SK-N-SH treated with all-trans-retinoic acid at 6 μM for 48 hours (cell line): ENCODE measurements at regions not wholly inside any gene's neighbourhood (a gene's known extent, or its start where the extent isn't known, plus 50 kb on each side); places are given as distances from the start of the nearest gene placed in this dataset.
A peak's percentile ranks its signal among the peaks of the same experiment; 100 is the strongest.
"Not testable (repeated sequence)": the region's sequence is repeated elsewhere in the genome, so short reads cannot be mapped to it uniquely, and the experiment has no call there.

Experiments used
- ATAC-seq: fragments of 200-7000 bp; cut with Tn5 transposase; 3 replicates; pipeline ENCODE4 v1.9.1; 2020; ENCODE audit warnings: mild to moderate bottlenecking, moderate library complexity
- ARNTL ChIP-seq: fragments of 450-650 bp; formaldehyde crosslinking; IDR thresholded peaks from 2 replicates; pipeline ENCODE4 v1.5.0; 2020; ENCODE audit warnings: low read depth, mild to moderate bottlenecking, moderate library complexity, borderline replicate concordance
- BACH2 ChIP-seq: fragments of 250-450 bp; sonication (Bioruptor Pico); IDR thresholded peaks from 2 replicates; pipeline ENCODE4 v1.9.0; 2021; ENCODE audit warnings: mild to moderate bottlenecking, borderline replicate concordance
- CREB5 ChIP-seq: fragments of 250-450 bp; sonication (Bioruptor Pico); IDR thresholded peaks from 2 replicates; pipeline ENCODE4 v1.5.1; 2020; ENCODE audit warnings: low read depth, mild to moderate bottlenecking, moderate library complexity
- CSDC2 ChIP-seq: fragments of 250-450 bp; sonication (Bioruptor Pico); IDR thresholded peaks from 2 replicates; pipeline ENCODE4 v1.5.0; 2020; ENCODE audit warnings: mild to moderate bottlenecking, moderate library complexity
- ESRRG ChIP-seq: fragments of 250-450 bp; sonication (Bioruptor Pico); IDR thresholded peaks from 2 replicates; pipeline ENCODE4 v1.6.1; 2021; ENCODE audit warnings: mild to moderate bottlenecking
- GLIS3 ChIP-seq: fragments of 250-450 bp; sonication (Bioruptor Pico); IDR thresholded peaks from 2 replicates; pipeline ENCODE4 v1.5.0; 2020; ENCODE audit warnings: mild to moderate bottlenecking, moderate library complexity
- OSR1 ChIP-seq: fragments of 250-450 bp; sonication (Bioruptor Pico); IDR thresholded peaks from 2 replicates; pipeline ENCODE4 v1.8.0; 2022; ENCODE audit warnings: moderate library complexity, mild to moderate bottlenecking, inconsistent platforms
- PATZ1 ChIP-seq: fragments of 250-450 bp; sonication (Bioruptor Pico); IDR thresholded peaks from 2 replicates; pipeline ENCODE4 v1.8.0; 2020; ENCODE audit warnings: mild to moderate bottlenecking, moderate library complexity, borderline replicate concordance
- POU6F1 ChIP-seq: fragments of 250-450 bp; sonication (Bioruptor Pico); IDR thresholded peaks from 2 replicates; pipeline ENCODE4 v1.8.0; 2021; ENCODE audit warnings: low read depth, mild to moderate bottlenecking, moderate library complexity, borderline replicate concordance
- PPARA ChIP-seq: fragments of 250-450 bp; sonication (Bioruptor Pico); IDR thresholded peaks from 2 replicates; pipeline ENCODE4 v1.5.0; 2020; ENCODE audit warnings: mild to moderate bottlenecking, borderline replicate concordance
- RARB ChIP-seq: fragments of 250-450 bp; sonication (Bioruptor Pico); IDR thresholded peaks from 2 replicates; pipeline ENCODE4 v1.8.0; 2021; ENCODE audit warnings: mild to moderate bottlenecking, moderate library complexity
- SNAI2 ChIP-seq: fragments of 250-450 bp; sonication (Bioruptor Pico); IDR thresholded peaks from 2 replicates; pipeline ENCODE4 v1.5.0; 2020; ENCODE audit warnings: mild to moderate bottlenecking, moderate library complexity
- TOX ChIP-seq: fragments of 250-450 bp; sonication (Bioruptor Pico); IDR thresholded peaks from 2 replicates; pipeline ENCODE4 v1.8.0; 2021; ENCODE audit warnings: mild to moderate bottlenecking, moderate library complexity, borderline replicate concordance
- TSHZ2 ChIP-seq: fragments of 250-450 bp; sonication (Bioruptor Pico); IDR thresholded peaks from 2 replicates; pipeline ENCODE4 v1.5.0; 2020; ENCODE audit warnings: mild to moderate bottlenecking, moderate library complexity
- ZC3H10 ChIP-seq: fragments of 250-450 bp; sonication (Bioruptor Pico); IDR thresholded peaks from 2 replicates; pipeline ENCODE4 v1.5.1; 2021; ENCODE audit warnings: mild to moderate bottlenecking, moderate library complexity
- ZFP3 ChIP-seq: fragments of 250-450 bp; sonication (Bioruptor Pico); IDR thresholded peaks from 2 replicates; pipeline ENCODE4 v1.5.0; 2020; ENCODE audit warnings: mild to moderate bottlenecking, moderate library complexity
- ZFP30 ChIP-seq: fragments of 450-650 bp; formaldehyde crosslinking; IDR thresholded peaks from 2 replicates; pipeline ENCODE4 v1.5.0; 2022; ENCODE audit warnings: mild to moderate bottlenecking, moderate library complexity
- ZNF565 ChIP-seq: fragments of 450-650 bp; formaldehyde crosslinking; conservative IDR thresholded peaks from 2 replicates; pipeline ENCODE4 v1.5.0; 2020; ENCODE audit warnings: low read depth, mild to moderate bottlenecking, moderate library complexity
- ZNF70 ChIP-seq: fragments of 450-650 bp; formaldehyde crosslinking; IDR thresholded peaks from 2 replicates; pipeline ENCODE4 v1.5.0; 2020; ENCODE audit warnings: mild to moderate bottlenecking, moderate library complexity
- ZNF8 ChIP-seq: fragments of 450-650 bp; formaldehyde crosslinking; IDR thresholded peaks from 2 replicates; pipeline ENCODE4 v1.5.0; 2020; ENCODE audit warnings: mild to moderate bottlenecking, moderate library complexity

- no peak; the same call in 1 of the 3 replicates for ATAC-seq
- TF ChIP-seq ZC3H10 (CRISPR knock-in tag) = no peak
- no peak for TF ChIP-seq POU6F1 (CRISPR knock-in tag)
Observed at GRCh38 chr2:142291969-142292368, 161.2 kb upstream of the LRP1B start.

GRCh38 chr2:142290931-142291330 lies 160.1 kb upstream of the LRP1B start:
- ATAC-seq = 0 out of 3 replicates have a peak, but pooled peaks have one; percentile 31
- no peak for TF ChIP-seq GLIS3 (CRISPR knock-in tag)

- ATAC-seq = peak; percentile 56; the same call in 2 of the 3 replicates
- TF ChIP-seq ZNF70 (CRISPR knock-in tag) (no peak), ZFP30 (CRISPR knock-in tag) (no peak), RARB (CRISPR knock-in tag) (no peak), ZC3H10 (CRISPR knock-in tag) (no peak), ZNF565 (CRISPR knock-in tag) (no peak), CSDC2 (CRISPR knock-in tag) (no peak), ESRRG (CRISPR knock-in tag) (no peak), PPARA (CRISPR knock-in tag) (no peak), ZNF8 (CRISPR knock-in tag) (no peak), OSR1 (CRISPR knock-in tag) (no peak), ARNTL (no peak), ZFP3 (no peak), BACH2 (no peak), PATZ1 (CRISPR knock-in tag) (no peak), SNAI2 (no peak), CREB5 (no peak), GLIS3 (CRISPR knock-in tag) (no peak), TOX (CRISPR knock-in tag) (no peak), TSHZ2 (CRISPR knock-in tag) (no peak)
Observed at GRCh38 chr2:142286618-142287017, 155.8 kb upstream of the LRP1B start.

GRCh38 chr2:142285480-142285879 lies 154.7 kb upstream of the LRP1B start:
- TF ChIP-seq ZNF70 (CRISPR knock-in tag) (no peak), CREB5 (no peak), TOX (CRISPR knock-in tag) (no peak), ARNTL (no peak)
- no peak for ATAC-seq

GRCh38 chr2:142284336-142284735 lies 153.5 kb upstream of the LRP1B start:
- ATAC-seq = not testable (repeated sequence)
